Neural progenitor cell (in vitro differentiated cells): ENCODE measurements at regions not wholly inside any gene's neighbourhood (a gene's known extent, or its start where the extent isn't known, plus 50 kb on each side); places are given as distances from the start of the nearest gene placed in this dataset.

Source experiments
- DNase-seq: peaks from one replicate; pipeline ENCODE4 v3.0.0-alpha.2; 2016; ENCODE audit warnings: low spot score
- H2AFZ ChIP-seq: fragments of 200-600 bp; sonication (generic); replicated peaks from 2 replicates; pipeline ENCODE4 v1.6.1; 2016; ENCODE audit warnings: antibody characterized with exemption
- H3F3A ChIP-seq: fragments of 200-600 bp; sonication (generic); 2 replicates; pipeline ENCODE4 v1.6.1; 2016; ENCODE audit warnings: antibody characterized with exemption, low read depth
- H3K27ac ChIP-seq: fragments of 200-600 bp; sonication (generic); 2 replicates; pipeline ENCODE4 v1.5.1; 2016; ENCODE audit warnings: mild to moderate bottlenecking
- H3K27me3 ChIP-seq: fragments of 200-600 bp; sonication (generic); 2 replicates; pipeline ENCODE4 v1.6.1; 2016; ENCODE audit warnings: mild to moderate bottlenecking, moderate library complexity
- H3K36me3 ChIP-seq: fragments of 200-600 bp; sonication (generic); 2 replicates; pipeline ENCODE4 v1.5.1; 2016
- H3K4me1 ChIP-seq: fragments of 200-600 bp; sonication (generic); 2 replicates; pipeline ENCODE4 v1.6.1; 2016; ENCODE audit warnings: mixed run types
- H3K4me2 ChIP-seq: fragments of 200-600 bp; sonication (generic); 2 replicates; pipeline ENCODE4 v1.6.1; 2016
- H3K4me3 ChIP-seq: fragments of 200-600 bp; sonication (generic); 2 replicates; pipeline ENCODE4 v1.5.1; 2016
- H3K79me2 ChIP-seq: fragments of 200-600 bp; sonication (generic); 2 replicates; pipeline ENCODE4 v1.6.1; 2016; ENCODE audit warnings: low read depth
- H3K9ac ChIP-seq: fragments of 200-600 bp; sonication (generic); 2 replicates; pipeline ENCODE4 v1.6.1; 2016
- H3K9me3 ChIP-seq: fragments of 200-600 bp; sonication (generic); 2 replicates; pipeline ENCODE4 v1.5.1; 2016; ENCODE audit warnings: low read depth
- H4K20me1 ChIP-seq: fragments of 200-600 bp; sonication (generic); 2 replicates; pipeline ENCODE4 v1.6.1; 2016; ENCODE audit warnings: low read depth
- H3K27ac Mint-ChIP-seq: 3 replicates; pipeline ENCODE4 v1.8.0; 2021; ENCODE audit warnings: mixed read lengths
- H3K27me3 Mint-ChIP-seq: 2 replicates; pipeline ENCODE4 v1.8.0; 2022; ENCODE audit warnings: low read depth, mild to moderate bottlenecking, inconsistent platforms, moderate library complexity, mixed read lengths; ENCODE audit not compliant: insufficient read depth
- H3K36me3 Mint-ChIP-seq: 3 replicates; pipeline ENCODE4 v1.8.0; 2021; ENCODE audit warnings: mixed read lengths
- H3K4me1 Mint-ChIP-seq: 3 replicates; pipeline ENCODE4 v1.8.0; 2021; ENCODE audit warnings: mixed read lengths
- H3K4me3 Mint-ChIP-seq: 3 replicates; pipeline ENCODE4 v1.8.0; 2021; ENCODE audit warnings: mild to moderate bottlenecking, moderate library complexity, mixed read lengths
- H3K9me3 Mint-ChIP-seq: 3 replicates; pipeline ENCODE4 v1.8.0; 2020; ENCODE audit warnings: mixed read lengths
- CTCF ChIP-seq: fragments of 200-600 bp; sonication (generic); IDR thresholded peaks from 2 replicates; pipeline ENCODE4 v1.5.1; 2017; ENCODE audit warnings: antibody characterized with exemption, mild to moderate bottlenecking
- EZH2 ChIP-seq: fragments of 200-600 bp; sonication (generic); IDR thresholded peaks from 2 replicates; pipeline ENCODE4 v1.6.1; 2017; ENCODE audit warnings: antibody characterized with exemption, mild to moderate bottlenecking, moderate library complexity
- EZH2phosphoT487 ChIP-seq: fragments of 200-600 bp; sonication (generic); IDR thresholded peaks from 2 replicates; pipeline ENCODE4 v1.6.1; 2017; ENCODE audit warnings: antibody characterized with exemption

- H3K4me3 Mint-ChIP-seq, result peak overlapping the region; percentile 65
- Histone ChIP-seq H3K9ac (no peak overlapping the region), H3K27ac (no peak overlapping the region), H2AFZ (no peak overlapping the region), H3K4me2 (no peak overlapping the region), H3K36me3 (no peaks in the 10 kb centered on the region), H3F3A (peaks cover 4% of the 10 kb centered on the region), H3K4me3 (no peak overlapping the region), H4K20me1 (no peaks in the 10 kb centered on the region), H3K79me2 (no peaks in the 10 kb centered on the region), H3K4me1 (peaks cover 17% of the 10 kb centered on the region), H3K27me3 (peaks cover 8% of the 10 kb centered on the region), H3K9me3 (no peaks in the 10 kb centered on the region)
- H3K9me3 Mint-ChIP-seq, result peaks cover 2% of the 10 kb centered on the region
- TF ChIP-seq EZH2phosphoT487, result no peak
- TF ChIP-seq CTCF, result no peak
- TF ChIP-seq EZH2, result no peak
- peaks cover 10% of the 10 kb centered on the region for H3K27me3 Mint-ChIP-seq
- no peak for DNase-seq
- H3K27ac Mint-ChIP-seq, result no peak overlapping the region
- H3K4me1 Mint-ChIP-seq, result peaks cover 47% of the 10 kb centered on the region
- no peaks in the 10 kb centered on the region for H3K36me3 Mint-ChIP-seq
Observed at GRCh38 chr2:16246911-16247310, 306.6 kb downstream of the MYCN start.

- H3K9ac ChIP-seq, result no peak overlapping the region
- Mint-ChIP-seq H3K9me3 (peaks cover 2% of the 10 kb centered on the region), H3K4me1 (peaks cover 43% of the 10 kb centered on the region), H3K36me3 (no peaks in the 10 kb centered on the region), H3K27me3 (peaks cover 10% of the 10 kb centered on the region), H3K27ac (no peak overlapping the region), H3K4me3 (no peak overlapping the region)
- H3F3A ChIP-seq, result peaks cover 4% of the 10 kb centered on the region
- H3K36me3 ChIP-seq, result no peaks in the 10 kb centered on the region
- H3K27ac ChIP-seq, result no peak overlapping the region
- peaks cover 8% of the 10 kb centered on the region for H3K27me3 ChIP-seq
- DNase-seq, result no peak
- H3K4me1 ChIP-seq, result peaks cover 17% of the 10 kb centered on the region
- H3K9me3 ChIP-seq, result no peaks in the 10 kb centered on the region
- no peak overlapping the region for H3K4me3 ChIP-seq
- TF ChIP-seq EZH2phosphoT487, result no peak
- H4K20me1 ChIP-seq, result no peaks in the 10 kb centered on the region
- no peak overlapping the region for H3K4me2 ChIP-seq
- no peaks in the 10 kb centered on the region for H3K79me2 ChIP-seq
- no peak overlapping the region for H2AFZ ChIP-seq
Observed at GRCh38 chr2:16246281-16246850, 306.0 kb downstream of the MYCN start.

GRCh38 chr2:16245481-16246054, 305.2 kb downstream of the MYCN start:
- Histone ChIP-seq H3K36me3 (no peaks in the 10 kb centered on the region), H3K4me3 (no peak overlapping the region), H3F3A (peaks cover 4% of the 10 kb centered on the region), H3K9ac (no peak overlapping the region), H3K4me1 (peaks cover 19% of the 10 kb centered on the region), H3K4me2 (no peak overlapping the region), H4K20me1 (no peaks in the 10 kb centered on the region), H2AFZ (no peak overlapping the region), H3K27me3 (peaks cover 8% of the 10 kb centered on the region), H3K27ac (no peak overlapping the region), H3K9me3 (no peaks in the 10 kb centered on the region), H3K79me2 (no peaks in the 10 kb centered on the region)
- Mint-ChIP-seq H3K4me3 (no peak overlapping the region), H3K27ac (no peak overlapping the region), H3K27me3 (peaks cover 10% of the 10 kb centered on the region), H3K4me1 (peaks cover 35% of the 10 kb centered on the region), H3K9me3 (peaks cover 2% of the 10 kb centered on the region), H3K36me3 (no peaks in the 10 kb centered on the region)
- DNase-seq, result no peak
- TF ChIP-seq EZH2, result no peak
- no peak for TF ChIP-seq EZH2phosphoT487

- H3K9me3 Mint-ChIP-seq, result peaks cover 2% of the 10 kb centered on the region
- Histone ChIP-seq H3K4me1 (peaks cover 25% of the 10 kb centered on the region), H3K27ac (no peak overlapping the region), H3K9ac (no peak overlapping the region), H4K20me1 (no peaks in the 10 kb centered on the region), H3K79me2 (no peaks in the 10 kb centered on the region), H3K27me3 (peaks cover 8% of the 10 kb centered on the region), H3F3A (peaks cover 4% of the 10 kb centered on the region), H2AFZ (no peak overlapping the region), H3K36me3 (no peaks in the 10 kb centered on the region), H3K4me3 (no peak overlapping the region), H3K9me3 (no peaks in the 10 kb centered on the region), H3K4me2 (no peak overlapping the region)
- H3K4me1 Mint-ChIP-seq, result peaks cover 34% of the 10 kb centered on the region
- no peaks in the 10 kb centered on the region for H3K36me3 Mint-ChIP-seq
- H3K27me3 Mint-ChIP-seq, result peaks cover 11% of the 10 kb centered on the region
- DNase-seq, result no peak
- no peak for TF ChIP-seq EZH2
- no peak for TF ChIP-seq EZH2phosphoT487
- TF ChIP-seq CTCF, result no peak
- no peak overlapping the region for H3K4me3 Mint-ChIP-seq
- no peak overlapping the region for H3K27ac Mint-ChIP-seq
Observed at GRCh38 chr2:16244966-16245320, 304.6 kb downstream of the MYCN start.
